DND-41 (cell line): ENCODE measurements at regions not wholly inside any gene's neighbourhood (a gene's known extent, or its start where the extent isn't known, plus 50 kb on each side); places are given as distances from the start of the nearest gene placed in this dataset.

Experiments
- ATAC-seq: fragments of 200-7000 bp; cut with Tn5 transposase; 3 replicates; pipeline ENCODE4 v1.9.1; 2021; ENCODE audit warnings: low read depth; ENCODE audit not compliant: insufficient read depth
- DNase-seq: peaks from one replicate; pipeline ENCODE4 v3.0.0-alpha.2; 2020
- H2AFZ ChIP-seq: 2 replicates; pipeline ENCODE4 v1.6.0; 2012; ENCODE audit warnings: low read depth, low read length
- H3K27ac ChIP-seq: 2 replicates; pipeline ENCODE4 v1.5.1; 2012; ENCODE audit warnings: low read length, inconsistent platforms
- H3K27me3 ChIP-seq: fragments of 200-600 bp; sonication (generic); 2 replicates; pipeline ENCODE4 v1.6.0; 2012; ENCODE audit warnings: low read length, mild to moderate bottlenecking, inconsistent platforms; ENCODE audit not compliant: insufficient read depth, poor library complexity
- H3K36me3 ChIP-seq: 2 replicates; pipeline ENCODE4 v1.5.1; 2012; ENCODE audit warnings: low read length, inconsistent platforms; ENCODE audit not compliant: insufficient read depth
- H3K4me1 ChIP-seq: 2 replicates; pipeline ENCODE4 v1.5.1; 2012; ENCODE audit warnings: mild to moderate bottlenecking, low read length; ENCODE audit not compliant: insufficient read depth
- H3K4me2 ChIP-seq: 2 replicates; pipeline ENCODE4 v1.6.0; 2012; ENCODE audit warnings: mild to moderate bottlenecking, moderate library complexity, low read length, inconsistent platforms; ENCODE audit not compliant: insufficient read depth
- H3K4me3 ChIP-seq, 2 experiments: fragments of 200-600 bp in 1 of 2; shearing (Covaris generic) in 1 of 2; 2 replicates each; pipeline ENCODE4 v1.5.1; 2012 to 2016; ENCODE audit warnings: inconsistent platforms in 2 of 2, low read length in 2 of 2, mild to moderate bottlenecking in 2 of 2, low read depth in 1 of 2, moderate library complexity in 1 of 2
- H3K79me2 ChIP-seq: 2 replicates; pipeline ENCODE4 v1.6.0; 2012; ENCODE audit warnings: low read length, inconsistent platforms; ENCODE audit not compliant: insufficient read depth
- H3K9ac ChIP-seq: 2 replicates; pipeline ENCODE4 v1.6.0; 2012; ENCODE audit warnings: low read depth, mild to moderate bottlenecking, inconsistent platforms, low read length, moderate library complexity
- H3K9me3 ChIP-seq: 2 replicates; pipeline ENCODE4 v1.5.1; 2012; ENCODE audit warnings: low read length, moderate library complexity, mild to moderate bottlenecking, inconsistent platforms; ENCODE audit not compliant: insufficient read depth, severe bottlenecking
- H4K20me1 ChIP-seq: 2 replicates; pipeline ENCODE4 v1.6.0; 2012; ENCODE audit warnings: low read length; ENCODE audit not compliant: insufficient read depth
- EZH2 ChIP-seq: IDR thresholded peaks from 3 replicates; pipeline ENCODE4 v1.6.1; 2012; ENCODE audit warnings: borderline replicate concordance, low read depth, mild to moderate bottlenecking, moderate library complexity, low read length, inconsistent platforms; ENCODE audit not compliant: severe bottlenecking
- TF ChIP-seq, protein P1 (sequence below): IDR thresholded peaks from 2 replicates; pipeline ENCODE4 v1.5.1; 2012; ENCODE audit warnings: borderline replicate concordance, low read length, moderate library complexity, mild to moderate bottlenecking; ENCODE audit not compliant: poor library complexity, severe bottlenecking; ENCODE audit errors: extremely low read depth

- H3K27me3 ChIP-seq: no peaks in the 10 kb centered on the region
- H3K9me3 ChIP-seq: no peaks in the 10 kb centered on the region
- no peak for TF ChIP-seq EZH2
- TF ChIP-seq, protein P1, sequence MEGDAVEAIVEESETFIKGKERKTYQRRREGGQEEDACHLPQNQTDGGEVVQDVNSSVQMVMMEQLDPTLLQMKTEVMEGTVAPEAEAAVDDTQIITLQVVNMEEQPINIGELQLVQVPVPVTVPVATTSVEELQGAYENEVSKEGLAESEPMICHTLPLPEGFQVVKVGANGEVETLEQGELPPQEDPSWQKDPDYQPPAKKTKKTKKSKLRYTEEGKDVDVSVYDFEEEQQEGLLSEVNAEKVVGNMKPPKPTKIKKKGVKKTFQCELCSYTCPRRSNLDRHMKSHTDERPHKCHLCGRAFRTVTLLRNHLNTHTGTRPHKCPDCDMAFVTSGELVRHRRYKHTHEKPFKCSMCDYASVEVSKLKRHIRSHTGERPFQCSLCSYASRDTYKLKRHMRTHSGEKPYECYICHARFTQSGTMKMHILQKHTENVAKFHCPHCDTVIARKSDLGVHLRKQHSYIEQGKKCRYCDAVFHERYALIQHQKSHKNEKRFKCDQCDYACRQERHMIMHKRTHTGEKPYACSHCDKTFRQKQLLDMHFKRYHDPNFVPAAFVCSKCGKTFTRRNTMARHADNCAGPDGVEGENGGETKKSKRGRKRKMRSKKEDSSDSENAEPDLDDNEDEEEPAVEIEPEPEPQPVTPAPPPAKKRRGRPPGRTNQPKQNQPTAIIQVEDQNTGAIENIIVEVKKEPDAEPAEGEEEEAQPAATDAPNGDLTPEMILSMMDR: no peak
- no peaks in the 10 kb centered on the region for H3K36me3 ChIP-seq
- no peak overlapping the region for H2AFZ ChIP-seq
- H4K20me1 ChIP-seq: no peaks in the 10 kb centered on the region
- DNase-seq (no peak), ATAC-seq (no peak)
- no peak overlapping the region for H3K27ac ChIP-seq
- H3K4me1 ChIP-seq: no peaks in the 10 kb centered on the region
- no peak overlapping the region for H3K4me2 ChIP-seq
- H3K4me3 ChIP-seq: no peak overlapping the region
- H3K9ac ChIP-seq: no peak overlapping the region
- no peaks in the 10 kb centered on the region for H3K79me2 ChIP-seq
These were observed 254.5 kb downstream of the ELAVL2 start for GRCh38 chr9:23571414-23572104.

GRCh38 chr9:23573800-23574199 is 252.2 kb downstream of the ELAVL2 start:
- DNase-seq (no peak), ATAC-seq (no peak)
- Histone ChIP-seq H3K36me3 (no peaks in the 10 kb centered on the region), H3K27me3 (no peaks in the 10 kb centered on the region), H4K20me1 (no peaks in the 10 kb centered on the region), H3K4me3 (no peak overlapping the region), H3K79me2 (no peaks in the 10 kb centered on the region), H3K27ac (no peak overlapping the region), H3K4me2 (no peak overlapping the region), H2AFZ (no peak overlapping the region), H3K9me3 (no peaks in the 10 kb centered on the region), H3K4me1 (no peaks in the 10 kb centered on the region), H3K9ac (no peak overlapping the region)
- no peak for TF ChIP-seq EZH2
- TF ChIP-seq, protein P1: no peak

DNA sequence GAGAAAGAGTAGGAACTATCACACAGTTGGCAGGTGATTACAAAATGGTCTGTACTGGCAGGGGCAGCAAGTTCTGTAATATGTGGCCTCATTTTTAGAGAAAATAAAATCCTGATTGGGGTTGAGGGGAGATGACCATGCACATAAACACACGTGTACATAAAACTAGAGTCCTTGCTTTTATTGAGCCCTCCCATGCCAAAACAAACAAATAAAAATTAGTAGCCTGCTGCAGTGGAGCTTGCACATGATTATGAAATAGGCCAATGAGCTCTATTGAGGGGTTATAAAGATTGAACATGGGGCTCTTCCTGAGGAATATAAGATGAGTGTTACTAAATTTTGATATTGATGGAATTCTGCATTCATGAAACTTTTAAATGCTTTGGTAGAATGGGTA is 248.4 kb downstream of the ELAVL2 start:
- no peak overlapping the region for H3K4me3 ChIP-seq
- no peaks in the 10 kb centered on the region for H3K4me1 ChIP-seq
- no peak overlapping the region for H3K27ac ChIP-seq
- no peaks in the 10 kb centered on the region for H4K20me1 ChIP-seq
- no peak overlapping the region for H2AFZ ChIP-seq
- H3K9me3 ChIP-seq: no peaks in the 10 kb centered on the region
- H3K27me3 ChIP-seq: no peaks in the 10 kb centered on the region
- H3K36me3 ChIP-seq: no peaks in the 10 kb centered on the region
- no peak for ATAC-seq
- H3K4me2 ChIP-seq: no peak overlapping the region
- no peak overlapping the region for H3K9ac ChIP-seq
- TF ChIP-seq EZH2: no peak
- TF ChIP-seq, protein P1: no peak
- no peak for DNase-seq
- H3K79me2 ChIP-seq: no peaks in the 10 kb centered on the region

GRCh38 chr9:23581931-23582330 is 244.1 kb downstream of the ELAVL2 start:
- Histone ChIP-seq H3K79me2 (no peaks in the 10 kb centered on the region), H3K9me3 (no peaks in the 10 kb centered on the region), H4K20me1 (no peaks in the 10 kb centered on the region), H3K4me3 (no peak overlapping the region), H3K36me3 (no peaks in the 10 kb centered on the region), H3K9ac (no peak overlapping the region), H3K27me3 (no peaks in the 10 kb centered on the region), H3K4me2 (no peak overlapping the region), H3K4me1 (no peaks in the 10 kb centered on the region), H3K27ac (no peak overlapping the region), H2AFZ (no peak overlapping the region)
- ATAC-seq (no peak), DNase-seq (no peak)
- TF ChIP-seq, protein P1: no peak
- no peak for TF ChIP-seq EZH2
